A673 (cell line): ENCODE measurements at regions not wholly inside any gene's neighbourhood (a gene's known extent, or its start where the extent isn't known, plus 50 kb on each side); places are given as distances from the start of the nearest gene placed in this dataset.

Source experiments
- BruUV-seq: library from RNA; stranded (reverse); fragments of 400-500 nt; replicated peaks from 2 replicates; lab custom pipeline; 2021; lab: Mats Ljungman, UMichigan
- CTCF ChIA-PET: fragments of 300-600 bp; sonication (Branson Sonifier 250); formaldehyde crosslinking; loops from one replicate; lab custom pipeline; 2022; ENCODE audit warnings: antibody characterized with exemption; lab: Charles Lee
- POLR2A ChIA-PET: fragments of 300-600 bp; sonication (Branson Sonifier 250); formaldehyde crosslinking; loops from one replicate; lab custom pipeline; 2022; ENCODE audit warnings: antibody characterized with exemption; ENCODE audit not compliant: low non-redundant PET; lab: Charles Lee
- DNase-seq: peaks from one replicate; pipeline ENCODE4 v3.0.0-alpha.2; 2015; ENCODE audit warnings: low spot score
- H3K27ac ChIP-seq: fragments of 200-600 bp; sonication (generic); 2 replicates; pipeline ENCODE4 v1.5.1; 2016; ENCODE audit warnings: mixed run types, low read depth, mild to moderate bottlenecking, mixed read lengths, antibody characterized with exemption, low read length; ENCODE audit not compliant: poor library complexity, severe bottlenecking
- H3K27me3 ChIP-seq: fragments of 200-600 bp; sonication (generic); replicated peaks from 2 replicates; pipeline ENCODE4 v1.6.1; 2017; ENCODE audit warnings: mixed run types, low read depth, mild to moderate bottlenecking, mixed read lengths, antibody characterized with exemption, low read length; ENCODE audit not compliant: insufficient read depth, poor library complexity
- H3K36me3 ChIP-seq: fragments of 200-600 bp; sonication (generic); 2 replicates; pipeline ENCODE4 v1.6.1; 2016; ENCODE audit warnings: mixed run types, mild to moderate bottlenecking, mixed read lengths, antibody characterized with exemption, low read length; ENCODE audit not compliant: insufficient read depth, poor library complexity, severe bottlenecking
- H3K4me1 ChIP-seq: fragments of 200-600 bp; sonication (generic); 2 replicates; pipeline ENCODE4 v1.6.1; 2017; ENCODE audit warnings: mixed run types, mild to moderate bottlenecking, mixed read lengths, antibody characterized with exemption, low read length; ENCODE audit not compliant: insufficient read depth, poor library complexity, severe bottlenecking
- H3K4me3 ChIP-seq: fragments of 200-600 bp; sonication (generic); 2 replicates; pipeline ENCODE4 v1.5.1; 2016; ENCODE audit warnings: low read depth, mixed run types, mild to moderate bottlenecking, mixed read lengths, low read length; ENCODE audit not compliant: poor library complexity, severe bottlenecking
- H3K9me3 ChIP-seq: fragments of 200-600 bp; sonication (generic); 2 replicates; pipeline ENCODE4 v1.6.1; 2016; ENCODE audit warnings: mixed run types, low read depth, mild to moderate bottlenecking, mixed read lengths, antibody characterized with exemption, low read length; ENCODE audit not compliant: poor library complexity, severe bottlenecking
- EZH2 ChIP-seq: fragments of 200-600 bp; sonication (generic); IDR thresholded peaks from 2 replicates; pipeline ENCODE4 v1.6.1; 2017; ENCODE audit warnings: borderline replicate concordance, low read depth, mild to moderate bottlenecking, mixed read lengths, antibody characterized with exemption, low read length; ENCODE audit not compliant: poor library complexity, severe bottlenecking
- intact Hi-C: fragments of 100-400 bp; cut with micrococcal nuclease; formaldehyde crosslinking; loops from one replicate; pipeline ENCODE4 v1.10.0; 2022; ENCODE audit not compliant: unreplicated experiment
- TF ChIP-seq, protein P1 (sequence below): fragments of 300-800, 200-600 bp; sonication (generic); conservative IDR thresholded peaks from 2 replicates; pipeline ENCODE4 v1.5.1; 2017; ENCODE audit warnings: low read depth, mild to moderate bottlenecking, antibody characterized with exemption, low read length, moderate library complexity, mixed read lengths

DNA sequence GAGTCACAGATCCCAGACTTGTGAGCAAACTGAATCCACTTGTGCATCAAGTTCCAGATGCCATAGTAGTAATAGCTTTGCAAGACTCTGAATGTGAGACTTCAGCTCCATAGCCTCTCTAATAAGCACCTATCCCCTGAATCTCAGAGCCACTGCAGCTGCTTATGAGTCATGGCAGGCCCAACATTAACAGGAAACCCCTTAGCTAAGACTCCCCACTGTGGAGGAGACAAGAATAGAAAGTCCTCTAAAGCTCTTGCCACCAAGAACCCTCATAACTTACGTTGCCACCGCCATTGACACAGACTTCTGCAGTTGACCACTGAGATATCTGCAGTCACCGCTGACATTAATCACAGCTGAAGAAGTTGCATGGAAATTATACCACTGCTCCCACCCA lies 62.9 kb upstream of the PDE3A start:
- Histone ChIP-seq H3K4me3 (no peak overlapping the region), H3K4me1 (no peaks in the 10 kb centered on the region), H3K27ac (no peak overlapping the region), H3K9me3 (peaks cover 8% of the 10 kb centered on the region), H3K36me3 (no peaks in the 10 kb centered on the region), H3K27me3 (no peaks in the 10 kb centered on the region)
- DNase-seq = peak; percentile 52
- intact Hi-C loops = no loop called here
- POLR2A ChIA-PET = no interaction called here
- no TSS peak for BruUV-seq
- TF ChIP-seq, protein P1, sequence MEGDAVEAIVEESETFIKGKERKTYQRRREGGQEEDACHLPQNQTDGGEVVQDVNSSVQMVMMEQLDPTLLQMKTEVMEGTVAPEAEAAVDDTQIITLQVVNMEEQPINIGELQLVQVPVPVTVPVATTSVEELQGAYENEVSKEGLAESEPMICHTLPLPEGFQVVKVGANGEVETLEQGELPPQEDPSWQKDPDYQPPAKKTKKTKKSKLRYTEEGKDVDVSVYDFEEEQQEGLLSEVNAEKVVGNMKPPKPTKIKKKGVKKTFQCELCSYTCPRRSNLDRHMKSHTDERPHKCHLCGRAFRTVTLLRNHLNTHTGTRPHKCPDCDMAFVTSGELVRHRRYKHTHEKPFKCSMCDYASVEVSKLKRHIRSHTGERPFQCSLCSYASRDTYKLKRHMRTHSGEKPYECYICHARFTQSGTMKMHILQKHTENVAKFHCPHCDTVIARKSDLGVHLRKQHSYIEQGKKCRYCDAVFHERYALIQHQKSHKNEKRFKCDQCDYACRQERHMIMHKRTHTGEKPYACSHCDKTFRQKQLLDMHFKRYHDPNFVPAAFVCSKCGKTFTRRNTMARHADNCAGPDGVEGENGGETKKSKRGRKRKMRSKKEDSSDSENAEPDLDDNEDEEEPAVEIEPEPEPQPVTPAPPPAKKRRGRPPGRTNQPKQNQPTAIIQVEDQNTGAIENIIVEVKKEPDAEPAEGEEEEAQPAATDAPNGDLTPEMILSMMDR = no peak
- TF ChIP-seq EZH2 = no peak
- CTCF ChIA-PET = no interaction called here

- TF ChIP-seq, protein P1 = no peak
- no peak for TF ChIP-seq EZH2
- BruUV-seq = no TSS peak
- ChIA-PET CTCF (no interaction called here), POLR2A (no interaction called here)
- H3K4me1 ChIP-seq = no peaks in the 10 kb centered on the region
- no peaks in the 10 kb centered on the region for H3K36me3 ChIP-seq
- DNase-seq = no peak
- no peak overlapping the region for H3K27ac ChIP-seq
- peaks cover 8% of the 10 kb centered on the region for H3K9me3 ChIP-seq
- H3K4me3 ChIP-seq = no peak overlapping the region
- intact Hi-C loops = no loop called here
- H3K27me3 ChIP-seq = no peaks in the 10 kb centered on the region
Measured at GRCh38 chr12:20309504-20310148, 58.7 kb upstream of the PDE3A start.

GRCh38 chr12:20314328-20314727 lies 54.0 kb upstream of the PDE3A start:
- no peak overlapping the region for H3K27ac ChIP-seq
- no peak for DNase-seq
- POLR2A ChIA-PET = no interaction called here
- CTCF ChIA-PET = no interaction called here
- no peak for TF ChIP-seq EZH2
- TF ChIP-seq, protein P1 = no peak
- H3K4me1 ChIP-seq = no peaks in the 10 kb centered on the region
- no peak overlapping the region for H3K4me3 ChIP-seq
- intact Hi-C loops = no loop called here
- no peaks in the 10 kb centered on the region for H3K36me3 ChIP-seq
- no peaks in the 10 kb centered on the region for H3K9me3 ChIP-seq
- no peaks in the 10 kb centered on the region for H3K27me3 ChIP-seq
- BruUV-seq = no TSS peak
